NCI-H2171 (cell line): ENCODE measurements at regions not wholly inside any gene's neighbourhood (a gene's known extent, or its start where the extent isn't known, plus 50 kb on each side); places are given as distances from the start of the nearest gene placed in this dataset.

Experiments used
- DNase-seq: peaks from one replicate; lab custom pipeline; 2025; lab: John Stamatoyannopoulos, UW

GRCh38 chr13:90738881-90739280 lies 608.6 kb upstream of the MIR17HG start:
- DNase-seq: no peak

GRCh38 chr13:90740099-90740498 lies 607.4 kb upstream of the MIR17HG start:
- no peak for DNase-seq

GRCh38 chr13:90742381-90742780 lies 605.1 kb upstream of the MIR17HG start:
- DNase-seq: no peak

- DNase-seq: no peak
Observed at GRCh38 chr13:90746230-90746629, 601.3 kb upstream of the MIR17HG start.

- no peak for DNase-seq
Observed at GRCh38 chr13:90750021-90750420, 597.5 kb upstream of the MIR17HG start.

GRCh38 chr13:90751026-90751425 lies 596.5 kb upstream of the MIR17HG start:
- DNase-seq: no peak

GRCh38 chr13:90752070-90752469 lies 595.4 kb upstream of the MIR17HG start:
- no peak for DNase-seq

- DNase-seq: no peak
Observed at GRCh38 chr13:90757127-90757680, 590.3 kb upstream of the MIR17HG start.

- no peak for DNase-seq
Observed at GRCh38 chr13:90760639-90761038, 586.8 kb upstream of the MIR17HG start.

GRCh38 chr13:90763476-90764150 lies 583.9 kb upstream of the MIR17HG start:
- DNase-seq: no peak

- no peak for DNase-seq
Observed at GRCh38 chr13:90766386-90766902, 581.0 kb upstream of the MIR17HG start.

- no peak for DNase-seq
Observed at GRCh38 chr13:90768116-90768515, 579.4 kb upstream of the MIR17HG start.

GRCh38 chr13:90769387-90769786 lies 578.1 kb upstream of the MIR17HG start:
- no peak for DNase-seq

GRCh38 chr13:90770334-90770733 lies 577.2 kb upstream of the MIR17HG start:
- DNase-seq: no peak

- no peak for DNase-seq
Observed at GRCh38 chr13:90773681-90774080, 573.8 kb upstream of the MIR17HG start.

GRCh38 chr13:90776051-90776748 lies 571.3 kb upstream of the MIR17HG start:
- no peak for DNase-seq

GRCh38 chr13:90783273-90783672 lies 564.2 kb upstream of the MIR17HG start:
- DNase-seq: no peak

GRCh38 chr13:90787007-90787406 lies 560.5 kb upstream of the MIR17HG start:
- DNase-seq: no peak

- no peak for DNase-seq
Observed at GRCh38 chr13:90792335-90792734, 555.2 kb upstream of the MIR17HG start.

- DNase-seq: no peak
Observed at GRCh38 chr13:90793261-90793820, 554.1 kb upstream of the MIR17HG start.

- no peak for DNase-seq
Observed at GRCh38 chr13:90796474-90796873, 551.0 kb upstream of the MIR17HG start.

GRCh38 chr13:90797335-90797734 lies 550.2 kb upstream of the MIR17HG start:
- no peak for DNase-seq

- DNase-seq: no peak
Observed at GRCh38 chr13:90798381-90798780, 549.1 kb upstream of the MIR17HG start.
